Natural killer cell (primary cell): ENCODE measurements at regions not wholly inside any gene's neighbourhood (a gene's known extent, or its start where the extent isn't known, plus 50 kb on each side); places are given as distances from the start of the nearest gene placed in this dataset.

Source experiments
- ATAC-seq, 3 donors: fragments of 150-1000 bp in 2 of 3; fragments of 200-7000 bp in 1 of 3; cut with Tn5 transposase; 1 replicate in 1 of 3; 2 replicates in 2 of 3; pipeline ENCODE4 v1.10.0; 2021; ENCODE audit warnings: mild to moderate bottlenecking in 2 of 3, moderate library complexity in 2 of 3
- DNase-seq, 2 donors: peaks; one replicate each; pipeline versions ENCODE4 v3.0.0 to v3.0.0-alpha.2; 2013 to 2021; ENCODE audit warnings: mixed read lengths in 1 of 2
- H3K27ac ChIP-seq: one replicate; pipeline ENCODE4 v1.5.1; 2013; ENCODE audit warnings: mild to moderate bottlenecking, low read length
- H3K27me3 ChIP-seq: one replicate; pipeline ENCODE4 v1.6.1; 2013; ENCODE audit warnings: low read length; ENCODE audit not compliant: control insufficient read depth, insufficient read depth
- H3K36me3 ChIP-seq: one replicate; pipeline ENCODE4 v1.6.1; 2013; ENCODE audit warnings: low read length; ENCODE audit not compliant: control insufficient read depth, insufficient read depth
- H3K4me1 ChIP-seq: one replicate; pipeline ENCODE4 v1.6.1; 2013; ENCODE audit warnings: low read length; ENCODE audit not compliant: control insufficient read depth, insufficient read depth
- H3K4me3 ChIP-seq: one replicate; pipeline ENCODE4 v1.5.1; 2013; ENCODE audit warnings: low read length
- H3K9me3 ChIP-seq: one replicate; pipeline ENCODE4 v1.6.1; 2013; ENCODE audit warnings: low read length; ENCODE audit not compliant: control insufficient read depth, insufficient read depth
- H3K27ac Mint-ChIP-seq, 2 donors: one replicate each; pipeline ENCODE4 v1.8.0; 2022; ENCODE audit warnings: mild to moderate bottlenecking in 2 of 2, mixed read lengths in 2 of 2, moderate library complexity in 1 of 2
- H3K27me3 Mint-ChIP-seq, 2 donors: one replicate each; pipeline ENCODE4 v1.8.0; 2022; ENCODE audit warnings: low read depth in 2 of 2, mixed read lengths in 2 of 2
- H3K36me3 Mint-ChIP-seq: one replicate; pipeline ENCODE4 v1.8.0; 2022; ENCODE audit warnings: mixed read lengths
- H3K4me1 Mint-ChIP-seq, 2 donors: one replicate each; pipeline ENCODE4 v1.8.0; 2022; ENCODE audit warnings: mixed read lengths in 2 of 2
- H3K4me3 Mint-ChIP-seq: one replicate; pipeline ENCODE4 v1.8.0; 2022; ENCODE audit warnings: mild to moderate bottlenecking, moderate library complexity, mixed read lengths
- H3K9me3 Mint-ChIP-seq, 2 donors: one replicate each; pipeline ENCODE4 v1.8.0; 2022; ENCODE audit warnings: mixed read lengths in 2 of 2
- WGBS: methylation state at CpG from one replicate; pipeline ENCODE4 v1.1.7; 2013; ENCODE audit warnings: missing lambda C conversion rate; ENCODE audit not compliant: insufficient coverage; 5-methylcytosine and 5-hydroxymethylcytosine counted together
- intact Hi-C: fragments of 100-400 bp; cut with micrococcal nuclease; formaldehyde crosslinking; loops from one replicate; pipeline ENCODE4 v1.14.2; 2022
- TF ChIP-seq, protein P1 (sequence below): fragments of 200-600 bp; IDR thresholded peaks from one replicate; pipeline ENCODE4 v1.8.0; 2022; ENCODE audit warnings: antibody characterized with exemption

DNA sequence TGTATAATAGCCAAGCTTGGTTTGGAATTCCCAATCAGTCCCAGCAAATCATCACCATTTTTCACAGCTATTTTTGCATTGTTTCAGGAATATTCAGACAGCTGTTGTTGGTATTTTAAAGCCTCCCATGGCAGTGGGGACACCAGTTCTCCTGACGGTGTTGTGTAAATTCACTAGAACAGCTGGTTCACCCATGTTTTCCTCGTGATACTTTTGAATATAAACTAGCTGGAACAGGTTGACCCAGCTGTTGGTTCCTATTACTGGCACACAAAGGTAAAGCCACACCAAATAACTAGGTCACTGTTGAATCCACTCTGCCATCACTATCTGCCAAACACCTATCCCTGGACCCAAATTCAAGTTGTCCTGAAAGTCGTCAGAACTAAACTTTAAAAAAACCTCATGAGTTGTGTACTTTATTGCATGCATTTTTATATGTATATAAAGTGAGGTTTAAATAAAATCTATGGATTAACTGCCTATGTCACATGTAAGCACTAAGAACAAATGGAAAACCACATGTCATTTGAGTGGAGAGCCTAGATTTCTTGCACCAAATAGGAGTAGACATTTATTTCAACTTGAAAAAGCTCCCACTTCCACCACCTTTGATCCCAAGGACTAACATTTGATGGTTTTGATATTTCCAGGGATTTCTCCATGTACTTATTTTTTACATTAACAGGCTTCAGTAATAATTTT, 121.9 kb upstream of the PIK3R1 start:
- H3K36me3 Mint-ChIP-seq: no peaks in the 10 kb centered on the region
- H3K36me3 ChIP-seq: no peaks in the 10 kb centered on the region
- no peak overlapping the region for H3K4me3 ChIP-seq
- peaks cover 0 to 2% of the 10 kb centered on the region in 2 donors for H3K9me3 Mint-ChIP-seq
- DNase-seq: no peak
- H3K27me3 Mint-ChIP-seq: peaks cover 6 to 8% of the 10 kb centered on the region in 2 donors
- intact Hi-C loops: no loop called here
- H3K27me3 ChIP-seq: no peaks in the 10 kb centered on the region
- TF ChIP-seq, protein P1, sequence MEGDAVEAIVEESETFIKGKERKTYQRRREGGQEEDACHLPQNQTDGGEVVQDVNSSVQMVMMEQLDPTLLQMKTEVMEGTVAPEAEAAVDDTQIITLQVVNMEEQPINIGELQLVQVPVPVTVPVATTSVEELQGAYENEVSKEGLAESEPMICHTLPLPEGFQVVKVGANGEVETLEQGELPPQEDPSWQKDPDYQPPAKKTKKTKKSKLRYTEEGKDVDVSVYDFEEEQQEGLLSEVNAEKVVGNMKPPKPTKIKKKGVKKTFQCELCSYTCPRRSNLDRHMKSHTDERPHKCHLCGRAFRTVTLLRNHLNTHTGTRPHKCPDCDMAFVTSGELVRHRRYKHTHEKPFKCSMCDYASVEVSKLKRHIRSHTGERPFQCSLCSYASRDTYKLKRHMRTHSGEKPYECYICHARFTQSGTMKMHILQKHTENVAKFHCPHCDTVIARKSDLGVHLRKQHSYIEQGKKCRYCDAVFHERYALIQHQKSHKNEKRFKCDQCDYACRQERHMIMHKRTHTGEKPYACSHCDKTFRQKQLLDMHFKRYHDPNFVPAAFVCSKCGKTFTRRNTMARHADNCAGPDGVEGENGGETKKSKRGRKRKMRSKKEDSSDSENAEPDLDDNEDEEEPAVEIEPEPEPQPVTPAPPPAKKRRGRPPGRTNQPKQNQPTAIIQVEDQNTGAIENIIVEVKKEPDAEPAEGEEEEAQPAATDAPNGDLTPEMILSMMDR: no peak
- H3K27ac ChIP-seq: no peak overlapping the region
- 96% methylated on average over 2 of the region's 3 CpGs for WGBS
- H3K4me1 ChIP-seq: no peaks in the 10 kb centered on the region
- ATAC-seq: no peak
- no peak overlapping the region for H3K27ac Mint-ChIP-seq
- no peaks in the 10 kb centered on the region for H3K4me1 Mint-ChIP-seq
- no peaks in the 10 kb centered on the region for H3K9me3 ChIP-seq
- H3K4me3 Mint-ChIP-seq: no peak overlapping the region

DNA sequence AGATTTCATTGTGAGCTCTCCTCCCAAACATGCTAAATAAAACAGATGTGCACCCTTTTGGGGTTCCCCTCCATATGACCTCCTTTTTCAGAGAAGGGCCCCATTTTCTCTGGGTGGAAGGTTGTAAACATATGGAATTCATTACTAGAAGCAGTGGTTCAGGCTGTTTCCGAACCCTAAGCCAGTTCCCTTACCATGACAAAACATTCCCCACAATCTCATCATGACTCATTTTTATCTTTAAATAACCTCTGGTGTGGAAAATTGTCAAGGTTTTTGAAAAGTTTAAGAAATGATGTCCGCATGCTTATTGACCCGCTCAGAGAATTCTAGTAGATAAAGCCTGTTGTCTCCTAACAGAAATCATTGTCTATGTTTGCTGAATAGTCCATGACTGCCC, 127.3 kb upstream of the PIK3R1 start:
- H3K4me3 Mint-ChIP-seq: no peak overlapping the region
- no peak overlapping the region for H3K27ac Mint-ChIP-seq
- intact Hi-C loops: no loop called here
- Histone ChIP-seq H3K4me1 (no peaks in the 10 kb centered on the region), H3K27me3 (no peaks in the 10 kb centered on the region), H3K27ac (no peak overlapping the region), H3K9me3 (no peaks in the 10 kb centered on the region), H3K4me3 (no peak overlapping the region), H3K36me3 (no peaks in the 10 kb centered on the region)
- TF ChIP-seq, protein P1: no peak
- no peak for ATAC-seq
- H3K4me1 Mint-ChIP-seq: no peaks in the 10 kb centered on the region
- H3K27me3 Mint-ChIP-seq: peaks cover 13 to 15% of the 10 kb centered on the region in 2 donors
- H3K9me3 Mint-ChIP-seq: no peaks in the 10 kb centered on the region
- 92% methylated on average over 2 of the region's 3 CpGs for WGBS
- no peak for DNase-seq
- no peaks in the 10 kb centered on the region for H3K36me3 Mint-ChIP-seq

DNA sequence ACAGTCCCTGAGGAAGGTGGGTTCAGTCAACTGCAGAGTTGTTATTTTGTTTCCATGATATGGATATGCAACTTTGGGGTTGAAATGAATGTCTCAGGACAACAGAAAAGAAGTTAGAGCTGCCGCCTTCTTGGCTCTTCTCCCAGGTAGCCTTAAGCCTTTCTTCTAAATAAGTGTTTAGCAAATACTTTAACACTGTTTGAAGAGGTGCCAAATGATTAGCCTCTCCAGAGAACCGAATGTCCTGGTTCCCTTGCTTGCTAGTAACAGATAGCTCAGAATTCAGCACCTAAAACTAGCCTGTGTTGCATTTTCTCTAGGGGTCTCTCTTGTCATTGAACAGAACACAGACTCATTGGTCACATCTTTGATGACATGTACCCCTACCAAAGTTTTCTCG, 127.7 kb upstream of the PIK3R1 start:
- Histone ChIP-seq H3K4me3 (no peak overlapping the region), H3K4me1 (no peaks in the 10 kb centered on the region), H3K36me3 (no peaks in the 10 kb centered on the region), H3K27me3 (no peaks in the 10 kb centered on the region), H3K9me3 (no peaks in the 10 kb centered on the region), H3K27ac (no peak overlapping the region)
- TF ChIP-seq, protein P1: no peak
- DNase-seq: no peak
- peaks cover 13 to 15% of the 10 kb centered on the region in 2 donors for H3K27me3 Mint-ChIP-seq
- no peak overlapping the region for H3K27ac Mint-ChIP-seq
- intact Hi-C loops: no loop called here
- 78% methylated on average over 3 of the region's 3 CpGs for WGBS
- ATAC-seq: no peak
- H3K36me3 Mint-ChIP-seq: no peaks in the 10 kb centered on the region
- H3K4me1 Mint-ChIP-seq: no peaks in the 10 kb centered on the region
- H3K9me3 Mint-ChIP-seq: no peaks in the 10 kb centered on the region
- no peak overlapping the region for H3K4me3 Mint-ChIP-seq

DNA sequence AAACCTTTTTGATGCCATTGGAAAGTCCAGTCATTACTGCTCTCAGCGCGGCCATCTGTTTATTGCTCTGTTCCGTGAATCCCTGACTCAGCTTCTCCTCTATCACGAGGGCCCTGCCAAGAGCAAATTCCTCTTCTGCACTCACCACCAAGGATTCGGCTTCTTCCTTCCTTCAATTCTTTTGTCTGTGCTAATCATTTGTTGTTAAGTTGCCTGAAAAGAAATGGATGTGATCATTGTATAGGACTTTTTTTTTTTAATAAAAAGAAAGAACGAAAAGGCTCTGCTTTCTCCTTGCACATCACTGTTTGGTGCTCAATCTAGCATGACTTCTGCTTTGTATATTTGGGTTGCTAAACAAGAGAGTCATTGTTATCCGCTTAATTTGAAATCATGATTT, 128.7 kb upstream of the PIK3R1 start:
- H3K9me3 Mint-ChIP-seq: no peaks in the 10 kb centered on the region
- WGBS: 86% methylated on average over 5 of the region's 7 CpGs
- no peaks in the 10 kb centered on the region for H3K27me3 ChIP-seq
- no peak overlapping the region for H3K4me3 ChIP-seq
- H3K4me1 ChIP-seq: no peaks in the 10 kb centered on the region
- no peak for ATAC-seq
- no peaks in the 10 kb centered on the region for H3K36me3 ChIP-seq
- no peaks in the 10 kb centered on the region for H3K4me1 Mint-ChIP-seq
- no peaks in the 10 kb centered on the region for H3K36me3 Mint-ChIP-seq
- TF ChIP-seq, protein P1: no peak
- DNase-seq: no peak
- no peak overlapping the region for H3K4me3 Mint-ChIP-seq
- H3K27ac ChIP-seq: no peak overlapping the region
- H3K27me3 Mint-ChIP-seq: peaks cover 13 to 15% of the 10 kb centered on the region in 2 donors
- H3K9me3 ChIP-seq: no peaks in the 10 kb centered on the region
- intact Hi-C loops: no loop called here
- H3K27ac Mint-ChIP-seq: no peak overlapping the region
